ENCODE measurements at regions not wholly inside any gene's neighbourhood (a gene's known extent, or its start where the extent isn't known, plus 50 kb on each side); places are given as distances from the start of the nearest gene placed in this dataset.
"Not testable (repeated sequence)": the region's sequence is repeated elsewhere in the genome, so short reads cannot be mapped to it uniquely, and the experiment has no call there.

DNA sequence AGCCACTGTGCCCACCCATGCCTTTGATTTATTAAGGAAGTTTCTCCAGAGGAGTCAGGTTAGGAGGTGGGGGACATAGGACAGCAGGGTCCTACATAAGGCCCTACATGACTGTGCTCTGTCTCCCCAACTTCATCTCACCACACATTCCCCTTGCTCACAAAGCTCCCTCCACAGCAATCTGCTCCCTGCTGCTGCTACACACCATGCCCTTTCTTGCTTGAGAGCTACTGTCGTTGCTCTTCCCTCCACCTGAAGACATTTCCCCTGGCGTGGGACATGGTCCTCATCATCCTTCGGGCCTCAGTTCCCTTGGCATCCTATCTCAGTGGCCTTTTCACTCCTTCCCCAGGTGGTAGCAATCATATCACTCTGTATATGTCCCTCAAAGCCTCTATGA lies 75.9 kb upstream of the DAPK1 start:
- Mint-ChIP-seq H3K4me1 (no peaks in the 10 kb centered on the region), H3K27me3 (peaks cover 8% of the 10 kb centered on the region), H3K9me3 (peaks cover 5 to 23% of the 10 kb centered on the region in 2 donors), H3K4me3 (no peak overlapping the region), H3K27ac (no peak overlapping the region)
- ATAC-seq (no peak), DNase-seq (no peak)

DNA sequence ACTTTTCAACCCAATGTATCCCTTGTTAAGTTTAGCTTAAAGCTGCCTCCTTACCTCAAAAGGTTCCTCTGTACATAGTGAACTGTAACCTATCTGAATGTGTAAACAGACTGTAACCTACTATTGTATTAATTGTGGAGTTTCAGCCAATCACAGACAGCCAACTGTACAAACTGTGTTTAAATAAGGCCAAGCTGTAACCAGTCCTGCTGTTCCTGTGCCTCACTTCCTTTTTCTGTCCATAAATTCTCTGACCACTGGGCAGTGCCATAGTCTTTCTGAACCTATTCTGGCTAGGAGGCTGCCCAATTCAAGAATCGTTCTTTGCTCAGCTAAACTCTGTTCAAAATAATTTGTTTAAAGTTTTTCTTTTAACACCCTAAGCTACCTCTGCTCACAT lies 74.7 kb upstream of the DAPK1 start:
- H3K9me3 Mint-ChIP-seq = peaks cover 5 to 23% of the 10 kb centered on the region in 2 donors
- H3K27me3 Mint-ChIP-seq = peaks cover 8% of the 10 kb centered on the region
- ATAC-seq (no peak), DNase-seq (no peak)
- H3K4me1 Mint-ChIP-seq = no peaks in the 10 kb centered on the region
- H3K4me3 Mint-ChIP-seq = no peak overlapping the region
- H3K27ac Mint-ChIP-seq = peak overlapping the region in 1 of 2 donors; percentile 48

DNA sequence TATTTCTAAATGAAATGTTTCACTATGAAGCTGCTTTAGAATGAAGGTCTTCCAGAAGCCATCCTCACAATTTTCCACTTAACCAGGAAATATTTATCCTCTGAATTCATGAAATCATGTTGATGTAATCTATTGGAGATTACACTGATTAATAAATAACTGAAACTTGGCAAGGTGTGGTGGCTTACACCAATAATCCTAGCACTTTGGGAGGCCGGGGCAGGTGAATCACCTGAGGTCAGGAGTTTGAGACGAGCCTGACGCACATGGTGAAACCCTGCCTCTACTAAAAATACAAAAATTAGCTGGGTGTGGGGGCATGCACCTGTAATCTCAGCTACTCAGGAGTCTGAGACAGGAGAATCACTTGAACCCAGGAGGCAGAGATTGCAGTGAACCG lies 73.8 kb upstream of the DAPK1 start:
- H3K27ac Mint-ChIP-seq, DNase-seq, H3K4me1 Mint-ChIP-seq, H3K4me3 Mint-ChIP-seq, ATAC-seq, H3K27me3 Mint-ChIP-seq: not testable (repeated sequence)
- H3K9me3 Mint-ChIP-seq = peaks cover 5 to 23% of the 10 kb centered on the region in 2 donors

DNA sequence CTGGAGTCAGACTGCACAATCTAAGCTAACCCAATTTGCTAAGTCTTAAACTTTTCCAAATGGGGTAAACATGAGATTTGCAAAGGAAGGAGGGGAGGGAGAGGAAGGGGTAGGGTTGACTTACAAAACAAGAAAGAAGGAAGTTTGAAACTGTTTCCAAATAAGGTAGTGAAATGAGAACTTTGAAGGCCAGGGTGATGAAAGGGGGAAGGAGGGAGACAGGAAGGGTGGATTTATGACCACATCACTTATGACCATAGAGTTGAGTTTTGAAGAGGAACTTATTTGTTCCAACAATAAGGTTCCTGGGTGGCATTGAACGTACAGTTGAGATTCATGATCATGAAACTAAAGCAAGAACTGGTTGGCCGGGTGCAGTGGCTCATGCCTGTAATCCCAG lies 72.5 kb upstream of the DAPK1 start:
- peaks cover 8% of the 10 kb centered on the region for H3K27me3 Mint-ChIP-seq
- no peaks in the 10 kb centered on the region for H3K4me1 Mint-ChIP-seq
- H3K9me3 Mint-ChIP-seq = peaks cover 5 to 23% of the 10 kb centered on the region in 2 donors
- no peak overlapping the region for H3K27ac Mint-ChIP-seq
- DNase-seq (no peak), ATAC-seq (no peak)
- no peak overlapping the region for H3K4me3 Mint-ChIP-seq

DNA sequence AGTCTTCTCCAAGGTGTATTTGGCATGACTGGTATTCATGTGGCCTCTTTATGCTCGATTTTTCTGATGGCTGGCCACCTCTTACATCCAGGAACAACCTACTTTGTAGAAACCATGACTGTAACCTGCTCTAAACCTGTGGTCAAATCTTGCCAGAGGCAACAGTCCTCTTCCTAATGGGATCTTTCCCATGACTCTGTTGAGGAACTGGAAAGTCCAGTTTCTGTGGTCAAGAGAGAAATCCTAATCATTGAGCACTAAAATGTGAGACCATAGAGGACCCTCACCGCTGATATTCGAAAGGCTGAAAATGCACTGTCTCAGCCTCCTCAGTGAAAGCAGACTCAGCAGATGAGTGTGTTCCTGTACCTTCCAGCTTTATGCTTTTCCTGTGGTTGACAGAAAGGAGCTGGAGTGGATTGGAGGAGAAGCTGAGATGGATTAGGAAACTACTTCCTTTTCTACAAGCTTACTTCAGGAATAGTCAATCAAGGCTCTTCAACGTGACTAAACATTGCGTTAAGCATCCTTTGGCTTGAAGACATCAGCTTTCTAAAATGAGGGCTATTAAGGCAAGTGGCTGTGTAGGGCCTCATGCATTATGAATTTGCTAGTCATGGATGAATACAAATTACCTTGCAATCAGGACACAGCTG lies 69.7 kb upstream of the DAPK1 start:
- Mint-ChIP-seq H3K27ac (no peak overlapping the region), H3K9me3 (peaks cover 5 to 23% of the 10 kb centered on the region in 2 donors), H3K4me3 (no peak overlapping the region), H3K4me1 (no peaks in the 10 kb centered on the region), H3K27me3 (no peaks in the 10 kb centered on the region)
- ATAC-seq = no peak
- no peak for DNase-seq

DNA sequence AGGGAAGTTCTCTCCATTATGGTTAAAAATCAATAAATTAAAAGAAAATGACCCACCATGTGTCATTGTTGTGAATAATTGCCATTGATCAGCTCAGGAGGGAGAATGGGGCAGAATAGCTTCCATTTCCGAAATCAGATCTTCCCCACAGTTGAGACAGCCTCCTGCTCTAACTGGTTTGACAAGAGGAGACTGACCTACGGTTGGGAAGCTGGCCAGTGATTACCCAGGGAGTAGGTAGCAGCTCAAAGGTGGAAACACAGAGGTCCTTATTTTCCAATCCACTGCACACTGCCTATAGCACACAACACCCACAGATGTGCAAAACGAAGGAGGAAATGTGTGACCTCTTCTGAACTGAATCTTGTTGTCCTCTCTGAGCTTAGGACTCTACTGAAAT lies 69.0 kb upstream of the DAPK1 start:
- Mint-ChIP-seq H3K4me1 (no peaks in the 10 kb centered on the region), H3K9me3 (peaks cover 5 to 23% of the 10 kb centered on the region in 2 donors), H3K27me3 (no peaks in the 10 kb centered on the region), H3K27ac (no peak overlapping the region), H3K4me3 (no peak overlapping the region)
- DNase-seq (no peak), ATAC-seq (no peak)

DNA sequence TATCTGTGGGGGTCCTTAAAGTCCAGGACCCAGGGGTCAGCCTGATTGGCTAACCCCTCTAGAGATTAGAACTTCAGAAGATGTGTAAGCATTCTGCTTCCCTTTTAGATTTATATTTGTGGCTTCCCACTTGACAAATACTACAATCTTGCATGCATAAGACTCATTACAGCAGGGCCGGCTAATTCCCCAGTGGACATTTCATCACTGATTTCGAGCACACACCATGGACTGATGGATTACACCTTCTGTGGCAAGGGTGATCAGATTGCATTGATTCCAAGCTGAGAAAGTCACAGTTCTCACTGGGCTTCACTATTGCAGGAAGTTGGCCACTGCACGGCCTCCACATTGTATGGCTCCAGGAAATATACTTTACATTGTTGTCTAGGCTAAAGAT lies 65.8 kb upstream of the DAPK1 start:
- Mint-ChIP-seq H3K4me1 (no peaks in the 10 kb centered on the region), H3K27me3 (no peaks in the 10 kb centered on the region), H3K9me3 (no peaks in the 10 kb centered on the region), H3K27ac (no peak overlapping the region), H3K4me3 (no peak overlapping the region)
- ATAC-seq (no peak), DNase-seq (no peak)

DNA sequence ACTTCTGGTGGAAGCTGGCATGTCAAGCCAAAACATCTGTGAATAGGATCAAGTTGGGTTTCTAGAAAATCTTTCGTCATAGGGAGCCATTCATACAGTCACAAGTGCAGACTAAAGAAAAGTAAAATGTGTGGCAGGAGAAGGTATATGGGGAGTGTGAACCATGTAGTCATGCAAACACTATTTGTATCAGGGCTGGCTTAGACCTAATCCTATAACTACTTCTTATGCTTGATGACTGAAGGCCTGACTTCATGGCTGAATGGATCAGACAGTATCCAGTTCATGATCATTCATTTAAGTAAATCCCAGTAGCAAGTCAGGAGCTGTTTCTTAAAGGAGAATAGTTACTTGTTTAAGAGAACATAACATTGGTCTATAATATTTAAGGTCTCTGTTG lies 63.8 kb upstream of the DAPK1 start:
- H3K4me3 Mint-ChIP-seq = no peak overlapping the region
- no peaks in the 10 kb centered on the region for H3K4me1 Mint-ChIP-seq
- ATAC-seq (no peak), DNase-seq (no peak)
- H3K27me3 Mint-ChIP-seq = no peaks in the 10 kb centered on the region
- no peaks in the 10 kb centered on the region for H3K9me3 Mint-ChIP-seq
- no peak overlapping the region for H3K27ac Mint-ChIP-seq

DNA sequence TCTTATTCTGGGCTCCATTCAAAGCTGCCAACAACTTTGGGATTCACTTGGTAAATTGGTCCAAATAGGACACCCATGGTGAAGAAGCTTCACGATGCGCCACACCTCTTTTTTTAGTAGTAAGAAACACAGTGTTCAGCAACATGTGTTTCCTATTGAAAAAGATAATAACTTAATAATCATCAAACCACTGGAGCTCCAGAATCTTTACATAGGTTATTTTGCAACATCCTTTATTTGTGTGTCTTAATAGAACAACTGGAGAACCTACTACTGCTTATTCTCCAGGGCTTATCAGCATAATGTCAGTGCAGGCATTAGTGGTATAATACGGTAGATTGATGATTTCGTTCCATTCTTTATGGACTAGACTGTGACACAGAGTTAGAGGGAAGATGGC lies 63.3 kb upstream of the DAPK1 start:
- Mint-ChIP-seq H3K9me3 (no peaks in the 10 kb centered on the region), H3K27me3 (no peaks in the 10 kb centered on the region), H3K4me3 (no peak overlapping the region), H3K27ac (no peak overlapping the region), H3K4me1 (no peaks in the 10 kb centered on the region)
- no peak for ATAC-seq
- no peak for DNase-seq

DNA sequence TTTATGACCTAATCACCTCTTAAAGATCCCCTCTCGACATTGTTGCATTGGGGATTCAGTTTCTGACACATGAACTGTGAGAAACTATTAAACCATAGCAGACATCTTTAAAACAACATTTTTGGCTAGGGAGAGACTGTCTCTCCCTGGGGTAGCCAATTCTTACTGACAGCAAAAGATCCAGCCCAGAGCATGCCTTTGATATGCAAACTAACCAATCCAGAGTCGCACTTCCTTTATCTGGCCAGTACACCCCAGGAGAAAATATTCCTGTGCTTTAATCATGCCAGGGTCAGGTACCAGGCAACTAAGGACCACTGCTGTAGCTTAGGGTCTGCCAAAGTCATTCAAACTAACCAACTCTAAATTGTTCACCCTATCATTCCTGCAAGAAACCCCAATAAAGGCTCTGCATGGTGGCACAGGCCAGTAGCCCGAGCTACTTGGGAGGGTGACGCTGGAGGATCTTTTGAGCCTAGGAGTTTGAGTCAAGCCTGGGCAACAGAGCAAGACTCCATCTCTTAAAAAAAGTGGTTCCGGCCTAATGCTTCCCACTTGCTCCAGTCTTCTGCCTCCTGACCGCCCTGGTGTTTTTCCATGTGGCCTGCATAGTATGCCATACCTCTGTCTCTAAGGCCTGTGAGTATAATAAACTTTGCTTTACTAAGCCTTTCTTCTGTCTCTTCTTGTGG lies 62.3 kb upstream of the DAPK1 start:
- ATAC-seq (no peak), DNase-seq (no peak)
- Mint-ChIP-seq H3K27ac (peak overlapping the region in 1 of 2 donors; percentile 20), H3K4me1 (no peaks in the 10 kb centered on the region), H3K27me3 (no peaks in the 10 kb centered on the region), H3K9me3 (no peaks in the 10 kb centered on the region), H3K4me3 (no peak overlapping the region)

DNA sequence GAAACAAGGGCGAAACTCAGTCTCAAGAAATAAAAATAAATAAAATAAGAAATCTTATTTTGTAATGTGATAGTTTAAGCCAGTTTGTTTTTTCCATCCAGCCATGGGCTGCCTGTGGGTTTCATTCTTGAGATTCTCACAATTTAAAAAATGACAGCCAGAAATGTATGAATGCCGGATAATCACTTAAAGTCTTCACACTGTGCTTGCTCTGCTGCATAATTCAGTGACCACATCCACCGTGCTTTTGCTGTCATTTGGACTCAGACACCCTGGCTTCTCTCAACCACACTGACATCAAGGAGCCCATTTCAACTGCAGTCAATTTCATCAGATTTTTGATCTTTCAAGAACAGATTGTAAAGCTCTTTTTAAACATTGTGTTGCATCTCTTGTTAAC lies 61.0 kb upstream of the DAPK1 start:
- Mint-ChIP-seq H3K4me3 (no peak overlapping the region), H3K4me1 (no peaks in the 10 kb centered on the region), H3K27me3 (no peaks in the 10 kb centered on the region), H3K9me3 (no peaks in the 10 kb centered on the region), H3K27ac (no peak overlapping the region)
- DNase-seq (no peak), ATAC-seq (no peak)

DNA sequence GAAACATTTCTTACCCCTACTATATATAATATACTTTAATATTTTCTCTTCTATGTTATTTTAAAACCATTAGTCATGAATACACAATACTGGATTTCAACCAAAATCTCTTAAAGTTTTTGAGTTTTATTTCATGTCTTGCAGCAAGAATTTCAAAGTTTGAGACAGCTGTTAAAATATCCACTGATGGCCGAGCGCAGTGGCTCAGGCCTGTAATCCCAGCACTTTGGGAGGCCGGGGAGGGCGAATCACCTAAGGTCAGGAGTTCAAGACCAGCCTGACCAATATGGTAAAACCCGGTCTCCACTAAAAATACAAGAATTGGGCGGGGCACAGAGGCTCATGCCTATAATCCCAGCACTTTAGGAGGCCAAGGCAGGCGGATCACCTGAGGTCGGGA lies 59.7 kb upstream of the DAPK1 start:
- no peaks in the 10 kb centered on the region for H3K27me3 Mint-ChIP-seq
- DNase-seq (no peak), ATAC-seq (no peak)
- no peaks in the 10 kb centered on the region for H3K4me1 Mint-ChIP-seq
- H3K9me3 Mint-ChIP-seq = no peaks in the 10 kb centered on the region
- no peak overlapping the region for H3K27ac Mint-ChIP-seq
- no peak overlapping the region for H3K4me3 Mint-ChIP-seq

DNA sequence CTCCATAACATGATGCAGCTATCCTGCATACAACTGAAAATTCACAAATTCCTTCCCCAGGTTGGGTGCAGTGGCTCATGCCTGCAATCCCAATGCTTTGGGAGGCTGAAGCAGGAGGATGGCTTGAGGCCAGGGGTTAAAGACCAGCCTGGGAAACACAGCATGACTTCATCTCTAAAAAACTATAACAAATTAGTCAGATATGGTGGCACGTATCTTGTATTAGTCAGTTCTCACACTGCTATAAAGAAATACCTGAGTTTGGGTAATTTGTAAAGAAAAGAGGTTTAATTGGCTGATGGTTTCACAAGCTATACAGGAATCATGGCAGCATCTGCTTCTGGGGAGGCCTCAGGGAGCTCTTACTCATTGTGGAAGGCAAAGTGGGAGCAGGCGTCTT lies 56.4 kb upstream of the DAPK1 start:
- no peak overlapping the region for H3K27ac Mint-ChIP-seq
- ATAC-seq (no peak), DNase-seq (no peak)
- H3K9me3 Mint-ChIP-seq = peaks cover 0 to 3% of the 10 kb centered on the region in 2 donors
- H3K27me3 Mint-ChIP-seq = peaks cover 7% of the 10 kb centered on the region
- peaks cover 11% of the 10 kb centered on the region for H3K4me1 Mint-ChIP-seq
- no peak overlapping the region for H3K4me3 Mint-ChIP-seq

DNA sequence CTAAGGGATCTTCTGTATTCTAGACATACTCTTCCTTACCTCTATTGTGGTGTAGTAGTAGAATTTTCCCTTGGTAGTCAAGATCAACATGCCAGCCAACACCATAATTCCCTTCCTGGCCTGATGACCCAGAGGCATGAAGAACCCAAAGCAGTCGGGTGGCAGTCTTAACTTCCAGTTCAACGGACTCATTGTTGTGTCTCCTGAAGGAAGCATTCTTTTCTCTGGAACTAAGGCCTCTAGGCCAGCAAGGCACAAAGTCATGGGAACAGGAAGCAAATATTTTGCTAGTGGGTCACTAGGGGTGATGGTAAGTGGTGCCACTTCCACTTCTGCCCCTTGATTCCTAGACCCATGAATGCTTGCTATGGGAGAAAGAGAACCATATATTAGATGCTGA lies 55.2 kb upstream of the DAPK1 start:
- peaks cover 7% of the 10 kb centered on the region for H3K27me3 Mint-ChIP-seq
- no peak for DNase-seq
- H3K4me3 Mint-ChIP-seq = no peak overlapping the region
- peaks cover 0 to 11% of the 10 kb centered on the region in 2 donors for H3K9me3 Mint-ChIP-seq
- no peak overlapping the region for H3K27ac Mint-ChIP-seq
- ATAC-seq = no peak
- H3K4me1 Mint-ChIP-seq = peaks cover 11% of the 10 kb centered on the region

DNA sequence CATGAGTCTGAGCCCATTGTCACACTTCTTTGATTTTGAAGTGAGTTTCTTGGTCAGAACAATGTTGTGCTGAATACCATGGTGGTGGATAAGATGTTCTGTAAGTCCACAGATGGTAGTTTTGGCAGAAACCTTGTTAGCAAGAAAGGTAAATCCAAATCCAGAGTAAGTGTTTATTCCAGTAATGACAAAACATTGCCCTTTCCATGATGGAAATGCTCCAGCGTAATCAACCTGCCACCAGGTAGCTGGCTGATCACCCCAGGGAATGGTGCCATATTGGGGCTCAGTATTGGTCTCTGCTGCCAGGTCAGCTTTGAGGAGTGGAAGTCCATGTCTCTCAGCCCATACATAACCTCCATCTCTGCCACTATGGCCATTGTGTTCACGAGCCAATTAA lies 54.7 kb upstream of the DAPK1 start:
- no peak for DNase-seq
- Mint-ChIP-seq H3K9me3 (peaks cover 0 to 11% of the 10 kb centered on the region in 2 donors), H3K4me1 (peaks cover 11% of the 10 kb centered on the region), H3K27me3 (peaks cover 7% of the 10 kb centered on the region), H3K27ac (no peak overlapping the region), H3K4me3 (no peak overlapping the region)
- no peak for ATAC-seq

DNA sequence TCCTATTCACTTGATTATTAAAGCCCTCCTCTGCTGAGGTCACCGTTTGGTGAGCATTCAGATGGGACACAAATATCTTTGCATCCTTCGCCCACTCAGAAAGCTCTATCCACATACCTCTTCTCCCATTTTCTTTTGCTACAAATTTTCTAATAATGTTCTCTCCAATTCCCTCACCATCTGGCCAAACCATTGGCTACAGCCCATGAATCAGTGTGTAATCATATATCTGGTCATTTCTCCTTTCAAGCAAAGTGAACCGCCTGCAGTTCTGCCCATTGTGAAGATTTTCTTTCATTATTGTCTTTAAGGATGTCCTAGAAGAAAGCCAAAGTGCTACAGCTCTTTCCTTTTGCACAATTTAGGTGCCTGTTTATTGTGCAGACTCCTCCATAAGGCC lies 54.2 kb upstream of the DAPK1 start:
- H3K27me3 Mint-ChIP-seq = peaks cover 7% of the 10 kb centered on the region
- DNase-seq = no peak
- H3K9me3 Mint-ChIP-seq = peaks cover 0 to 11% of the 10 kb centered on the region in 2 donors
- H3K27ac Mint-ChIP-seq = no peak overlapping the region
- peaks cover 11% of the 10 kb centered on the region for H3K4me1 Mint-ChIP-seq
- ATAC-seq = no peak
- no peak overlapping the region for H3K4me3 Mint-ChIP-seq

DNA sequence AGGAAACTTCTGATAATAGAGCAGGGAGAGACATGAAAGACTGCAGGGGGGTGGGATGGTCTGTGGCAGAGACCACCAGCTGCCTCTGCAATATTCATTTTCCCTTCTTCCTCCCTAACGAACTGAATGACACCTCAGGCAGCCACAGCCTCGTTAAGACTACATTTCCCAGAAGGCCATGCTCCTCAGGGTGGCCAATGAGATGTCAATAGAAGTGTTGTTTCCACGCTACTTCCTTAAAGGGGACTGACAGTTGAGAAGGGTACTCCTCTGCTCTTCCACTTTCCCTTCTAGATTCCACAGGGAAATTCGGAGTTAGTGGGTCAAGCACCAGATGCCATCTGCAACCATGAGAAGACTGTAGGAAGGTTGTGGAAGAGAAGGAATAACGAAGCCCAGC lies 52.0 kb upstream of the DAPK1 start:
- DNase-seq (no peak), ATAC-seq (no peak)
- Mint-ChIP-seq H3K4me1 (peaks cover 11% of the 10 kb centered on the region), H3K4me3 (no peak overlapping the region), H3K27ac (peak overlapping the region in 1 of 2 donors; percentile 59), H3K27me3 (peaks cover 7% of the 10 kb centered on the region), H3K9me3 (peaks cover 0 to 11% of the 10 kb centered on the region in 2 donors)

Data from stimulated activated naive CD8-positive, alpha-beta T cell treated with anti-CD3 and anti-CD28 coated beads, Interleukin-15, amount 100 ng/mL, for 72 hours (primary cell).